ENCODE measurements at regions not wholly inside any gene's neighbourhood (a gene's known extent, or its start where the extent isn't known, plus 50 kb on each side); places are given as distances from the start of the nearest gene placed in this dataset.

GRCh38 chr3:180829409-180830405 is 82.8 kb upstream of the FXR1 start:
- no peak for DNase-seq

- DNase-seq, result no peak
These were observed 77.0 kb upstream of the FXR1 start for GRCh38 chr3:180835501-180835900.

GRCh38 chr3:180836766-180837165 is 75.7 kb upstream of the FXR1 start:
- DNase-seq, result no peak

GRCh38 chr3:180854887-180855286 is 57.6 kb upstream of the FXR1 start:
- no peak for DNase-seq

GRCh38 chr3:180855364-180855763 is 57.1 kb upstream of the FXR1 start:
- peak in 1 of 2 experiments; percentile 7 for DNase-seq

GRCh38 chr3:180855956-180856355 is 56.5 kb upstream of the FXR1 start:
- DNase-seq, result no peak

GRCh38 chr3:180860180-180860858 is 52.2 kb upstream of the FXR1 start:
- no peak for DNase-seq

Data from SW 1271 (cell line).